HCT116 (cell line): ENCODE measurements at regions not wholly inside any gene's neighbourhood (a gene's known extent, or its start where the extent isn't known, plus 50 kb on each side); places are given as distances from the start of the nearest gene placed in this dataset.

Experiments used
- ATAC-seq: fragments of 200-7000 bp; cut with Tn5 transposase; 2 replicates; pipeline ENCODE4 v1.9.1; 2020; ENCODE audit warnings: mild to moderate bottlenecking, moderate library complexity
- BruUV-seq: library from RNA; stranded (reverse); fragments of 400-500 nt; replicated peaks from 2 replicates; lab custom pipeline; 2021; lab: Mats Ljungman, UMichigan
- CTCF ChIA-PET: fragments of 300-600 bp; sonication (Branson Sonifier 250); formaldehyde crosslinking; loops from one replicate; lab custom pipeline; 2021; ENCODE audit warnings: antibody characterized with exemption; lab: Charles Lee
- POLR2A ChIA-PET: fragments of 300-600, 350-600 bp; sonication (Branson Sonifier 250); formaldehyde crosslinking; loops from one replicate; lab custom pipeline; 2021; ENCODE audit warnings: antibody characterized with exemption; lab: Charles Lee
- RAD21 ChIA-PET, 2 experiments: fragments of 300-600 bp; sonication (Branson Sonifier 250); formaldehyde crosslinking; loops; one replicate each; lab custom pipeline; 2023; ENCODE audit warnings: low total read pairs in 2 of 2; ENCODE audit not compliant: uncharacterized antibody in 2 of 2, unreplicated experiment in 2 of 2, low non-redundant PET in 1 of 2; lab: Charles Lee
- DNase-seq: peaks from one replicate; pipeline ENCODE4 v3.0.0-alpha.2; 2010; ENCODE audit warnings: low read depth, low spot score
- H2AFZ ChIP-seq: fragments of 200-600 bp; shearing (Covaris generic), sonication (generic); 2 replicates; pipeline ENCODE4 v1.6.1; 2017; ENCODE audit warnings: low read depth, mixed run types, mixed read lengths, antibody characterized with exemption, low read length; ENCODE audit not compliant: poor library complexity, severe bottlenecking
- H3K27ac ChIP-seq: 2 replicates; pipeline ENCODE4 v1.5.1; 2012; ENCODE audit warnings: low read depth, low read length
- H3K27me3 ChIP-seq: fragments of 200-600 bp; sonication (generic); 2 replicates; pipeline ENCODE4 v1.6.1; 2016; ENCODE audit warnings: mixed run types, low read length, mixed read lengths; ENCODE audit not compliant: insufficient read depth
- H3K36me3 ChIP-seq, 2 experiments: fragments of 200-500 bp in 1 of 2; fragments of 200-600 bp in 1 of 2; sonication (Bioruptor generic) in 1 of 2; sonication (generic) in 1 of 2; 2 replicates each; pipeline versions ENCODE4 v1.5.1 to v1.6.1; 2014 to 2016; ENCODE audit warnings: low read length in 2 of 2, inconsistent platforms in 1 of 2, mixed read lengths in 1 of 2, mixed run types in 1 of 2; ENCODE audit not compliant: insufficient read depth in 2 of 2, control insufficient read depth in 1 of 2
- H3K4me1 ChIP-seq, 2 experiments: fragments of 200-600 bp in 1 of 2; sonication (generic) in 1 of 2; 2 replicates each; pipeline versions ENCODE4 v1.5.1 to v1.6.1; 2012 to 2017; ENCODE audit warnings: low read length in 2 of 2, inconsistent platforms in 1 of 2, mild to moderate bottlenecking in 1 of 2, mixed read lengths in 1 of 2, mixed run types in 1 of 2, moderate library complexity in 1 of 2; ENCODE audit not compliant: insufficient read depth in 2 of 2, control insufficient read depth in 1 of 2
- H3K4me2 ChIP-seq: fragments of 200-600 bp; sonication (generic); 2 replicates; pipeline ENCODE4 v1.6.1; 2017; ENCODE audit warnings: mixed run types, low read length, mixed read lengths
- H3K4me3 ChIP-seq, 2 experiments: fragments of 200-600 bp in 1 of 2; sonication (generic) in 1 of 2; replicated peaks in 1 of 2; 2 replicates each; pipeline ENCODE4 v1.5.1; 2011 to 2016; ENCODE audit warnings: low read length in 2 of 2, control low read depth in 1 of 2, low read depth in 1 of 2, mild to moderate bottlenecking in 1 of 2, mixed read lengths in 1 of 2, mixed run types in 1 of 2
- H3K79me2 ChIP-seq: fragments of 200-600 bp; sonication (generic); 2 replicates; pipeline ENCODE4 v1.6.1; 2017; ENCODE audit warnings: mild to moderate bottlenecking, mixed run types, low read length, moderate library complexity, mixed read lengths; ENCODE audit not compliant: insufficient read depth
- H3K9ac ChIP-seq: fragments of 200-600 bp; sonication (generic); 2 replicates; pipeline ENCODE4 v1.6.1; 2016; ENCODE audit warnings: low read length, mixed read lengths
- H3K9me2 ChIP-seq: fragments of 200-600 bp; sonication (generic), shearing (Covaris generic); 2 replicates; pipeline ENCODE4 v1.6.1; 2017; ENCODE audit warnings: mixed run types, mild to moderate bottlenecking, moderate library complexity; ENCODE audit not compliant: insufficient read depth
- H3K9me3 ChIP-seq, 2 experiments: fragments of 200-500 bp in 1 of 2; fragments of 200-600 bp in 1 of 2; sonication (Bioruptor generic) in 1 of 2; sonication (generic) in 1 of 2; 2 replicates each; pipeline ENCODE4 v1.6.1; 2014 to 2017; ENCODE audit warnings: low read length in 2 of 2, mixed read lengths in 2 of 2, inconsistent platforms in 1 of 2, low read depth in 1 of 2, mild to moderate bottlenecking in 1 of 2, mixed run types in 1 of 2, moderate library complexity in 1 of 2; ENCODE audit not compliant: control insufficient read depth in 1 of 2, insufficient read depth in 1 of 2
- H4K20me1 ChIP-seq: fragments of 200-600 bp; sonication (generic), shearing (Covaris generic); 2 replicates; pipeline ENCODE4 v1.6.1; 2017; ENCODE audit warnings: mixed run types, mild to moderate bottlenecking, moderate library complexity; ENCODE audit not compliant: insufficient read depth
- CBX3 ChIP-seq: IDR thresholded peaks from 2 replicates; pipeline ENCODE4 v1.6.1; 2012; ENCODE audit warnings: low read depth
- ELF1 ChIP-seq: IDR thresholded peaks from 2 replicates; pipeline ENCODE4 v1.6.1; 2012; ENCODE audit warnings: low read depth, borderline replicate concordance
- EZH2phosphoT487 ChIP-seq: fragments of 200-600 bp; IDR thresholded peaks from 2 replicates; pipeline ENCODE4 v1.6.1; 2018; ENCODE audit warnings: antibody characterized with exemption, borderline replicate concordance
- JUND ChIP-seq: IDR thresholded peaks from 2 replicates; pipeline ENCODE4 v1.6.1; 2012
- POLR2A ChIP-seq: IDR thresholded peaks from 2 replicates; pipeline ENCODE4 v1.7.0; 2011; ENCODE audit warnings: borderline replicate concordance; ENCODE audit not compliant: insufficient read depth, insufficient read length; ENCODE audit errors: extremely low read depth
- POLR2AphosphoS5 ChIP-seq: IDR thresholded peaks from 2 replicates; pipeline ENCODE4 v1.6.1; 2011; ENCODE audit warnings: mild to moderate bottlenecking, low read depth, low read length, moderate library complexity
- RAD21 ChIP-seq: IDR thresholded peaks from 2 replicates; pipeline ENCODE4 v1.6.1; 2012; ENCODE audit warnings: low read depth, mild to moderate bottlenecking
- SIN3A ChIP-seq: IDR thresholded peaks from 2 replicates; pipeline ENCODE4 v1.6.1; 2012; ENCODE audit warnings: low read depth
- SRF ChIP-seq: IDR thresholded peaks from 2 replicates; pipeline ENCODE4 v1.6.1; 2012; ENCODE audit warnings: low read depth
- YY1 ChIP-seq: IDR thresholded peaks from 2 replicates; pipeline ENCODE4 v1.6.1; 2011; ENCODE audit warnings: low read length, low read depth, moderate library complexity, mild to moderate bottlenecking; ENCODE audit not compliant: insufficient replicate concordance; ENCODE audit errors: extremely low read depth
- ZBTB33 ChIP-seq: IDR thresholded peaks from 2 replicates; pipeline ENCODE4 v1.6.1; 2011; ENCODE audit warnings: mild to moderate bottlenecking, low read length, moderate library complexity; ENCODE audit not compliant: insufficient replicate concordance; ENCODE audit errors: extremely low read depth
- ZNF274 ChIP-seq: fragments of 200-500 bp; sonication (Bioruptor generic); IDR thresholded peaks from 2 replicates; pipeline ENCODE4 v1.6.1; 2014; ENCODE audit warnings: mild to moderate bottlenecking, low read depth, low read length, inconsistent platforms
- intact Hi-C: fragments of 100-400 bp; cut with micrococcal nuclease; formaldehyde crosslinking; loops from 2 replicates; pipeline ENCODE4 v1.10.0; 2022
- TF ChIP-seq, protein P1 (sequence below): IDR thresholded peaks from 2 replicates; pipeline ENCODE4 v1.6.1; 2012; ENCODE audit warnings: low read depth
- TF ChIP-seq, protein P2 (sequence below): IDR thresholded peaks from 2 replicates; pipeline ENCODE4 v1.6.1; 2012

- ChIA-PET RAD21 (no interaction called here), CTCF (no interaction called here), POLR2A (no interaction called here)
- Histone ChIP-seq H2AFZ (no peak overlapping the region), H3K4me2 (no peak overlapping the region), H3K9ac (no peak overlapping the region), H3K27me3 (no peaks in the 10 kb centered on the region), H3K27ac (no peak overlapping the region), H3K79me2 (no peaks in the 10 kb centered on the region), H4K20me1 (no peaks in the 10 kb centered on the region), H3K4me3 (no peak overlapping the region), H3K36me3 (no peaks in the 10 kb centered on the region), H3K4me1 (no peaks in the 10 kb centered on the region), H3K9me2 (no peaks in the 10 kb centered on the region), H3K9me3 (no peaks in the 10 kb centered on the region)
- no peak for DNase-seq
- intact Hi-C loops, result no loop called here
- TF ChIP-seq, protein P1, sequence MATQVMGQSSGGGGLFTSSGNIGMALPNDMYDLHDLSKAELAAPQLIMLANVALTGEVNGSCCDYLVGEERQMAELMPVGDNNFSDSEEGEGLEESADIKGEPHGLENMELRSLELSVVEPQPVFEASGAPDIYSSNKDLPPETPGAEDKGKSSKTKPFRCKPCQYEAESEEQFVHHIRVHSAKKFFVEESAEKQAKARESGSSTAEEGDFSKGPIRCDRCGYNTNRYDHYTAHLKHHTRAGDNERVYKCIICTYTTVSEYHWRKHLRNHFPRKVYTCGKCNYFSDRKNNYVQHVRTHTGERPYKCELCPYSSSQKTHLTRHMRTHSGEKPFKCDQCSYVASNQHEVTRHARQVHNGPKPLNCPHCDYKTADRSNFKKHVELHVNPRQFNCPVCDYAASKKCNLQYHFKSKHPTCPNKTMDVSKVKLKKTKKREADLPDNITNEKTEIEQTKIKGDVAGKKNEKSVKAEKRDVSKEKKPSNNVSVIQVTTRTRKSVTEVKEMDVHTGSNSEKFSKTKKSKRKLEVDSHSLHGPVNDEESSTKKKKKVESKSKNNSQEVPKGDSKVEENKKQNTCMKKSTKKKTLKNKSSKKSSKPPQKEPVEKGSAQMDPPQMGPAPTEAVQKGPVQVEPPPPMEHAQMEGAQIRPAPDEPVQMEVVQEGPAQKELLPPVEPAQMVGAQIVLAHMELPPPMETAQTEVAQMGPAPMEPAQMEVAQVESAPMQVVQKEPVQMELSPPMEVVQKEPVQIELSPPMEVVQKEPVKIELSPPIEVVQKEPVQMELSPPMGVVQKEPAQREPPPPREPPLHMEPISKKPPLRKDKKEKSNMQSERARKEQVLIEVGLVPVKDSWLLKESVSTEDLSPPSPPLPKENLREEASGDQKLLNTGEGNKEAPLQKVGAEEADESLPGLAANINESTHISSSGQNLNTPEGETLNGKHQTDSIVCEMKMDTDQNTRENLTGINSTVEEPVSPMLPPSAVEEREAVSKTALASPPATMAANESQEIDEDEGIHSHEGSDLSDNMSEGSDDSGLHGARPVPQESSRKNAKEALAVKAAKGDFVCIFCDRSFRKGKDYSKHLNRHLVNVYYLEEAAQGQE, result no peak
- TF ChIP-seq ELF1 (no peak), POLR2A (no peak), CBX3 (0 out of 2 replicates have a peak, but pooled peaks have one; percentile 42)
- TF ChIP-seq, protein P2, sequence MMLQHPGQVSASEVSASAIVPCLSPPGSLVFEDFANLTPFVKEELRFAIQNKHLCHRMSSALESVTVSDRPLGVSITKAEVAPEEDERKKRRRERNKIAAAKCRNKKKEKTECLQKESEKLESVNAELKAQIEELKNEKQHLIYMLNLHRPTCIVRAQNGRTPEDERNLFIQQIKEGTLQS, result no peak
- no peak for ATAC-seq
- BruUV-seq, result no TSS peak
These were observed 55.9 kb upstream of the IL12B start for GRCh38 chr5:159386028-159386711.

DNA sequence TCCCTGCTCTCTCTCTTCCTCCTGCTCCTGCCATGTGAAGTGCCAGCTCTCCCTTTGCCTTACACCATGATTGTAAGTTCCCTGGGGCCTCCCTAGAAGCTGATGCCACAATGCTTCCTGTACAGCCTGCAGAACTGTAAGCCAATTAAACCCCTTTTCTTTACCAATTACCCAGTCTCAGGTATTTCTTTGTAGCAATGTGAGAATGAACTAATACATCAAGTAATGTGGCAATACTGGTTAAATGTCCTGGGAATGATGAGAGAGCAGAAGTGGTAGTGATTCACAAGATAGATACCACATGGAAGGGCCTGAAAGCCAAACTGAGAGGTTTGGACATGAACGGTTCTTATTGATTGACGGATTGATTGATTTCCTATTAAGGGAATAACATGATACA, 62.6 kb upstream of the IL12B start:
- RAD21 ChIA-PET, result no interaction called here
- no peaks in the 10 kb centered on the region for H3K27me3 ChIP-seq
- H2AFZ ChIP-seq, result no peak overlapping the region
- CTCF ChIA-PET, result no interaction called here
- H3K9ac ChIP-seq, result no peak overlapping the region
- H3K4me3 ChIP-seq, result no peak overlapping the region
- no TSS peak for BruUV-seq
- TF ChIP-seq SIN3A (no peak), ZNF274 (no peak), JUND (no peak), CBX3 (no peak), ZBTB33 (no peak), POLR2AphosphoS5 (no peak), EZH2phosphoT487 (no peak), SRF (no peak), RAD21 (no peak), YY1 (no peak)
- TF ChIP-seq, protein P2, result no peak
- H3K4me1 ChIP-seq, result no peaks in the 10 kb centered on the region
- no peaks in the 10 kb centered on the region for H3K79me2 ChIP-seq
- H3K9me3 ChIP-seq, result no peaks in the 10 kb centered on the region
- H3K9me2 ChIP-seq, result no peaks in the 10 kb centered on the region
- intact Hi-C loops, result no loop called here
- DNase-seq (no peak), ATAC-seq (no peak)
- no peaks in the 10 kb centered on the region for H3K36me3 ChIP-seq
- no peak overlapping the region for H3K4me2 ChIP-seq
- no peaks in the 10 kb centered on the region for H4K20me1 ChIP-seq
- H3K27ac ChIP-seq, result no peak overlapping the region
- POLR2A ChIA-PET, result no interaction called here
